ENCODE measurements at regions not wholly inside any gene's neighbourhood (a gene's known extent, or its start where the extent isn't known, plus 50 kb on each side); places are given as distances from the start of the nearest gene placed in this dataset.

- TF ChIP-seq CTCF (conservative IDR thresholded peaks at IDR 0.05; ENCODE audit: low read depth, low read length), result no peak
- TF ChIP-seq EZH2 (IDR thresholded peaks at IDR 0.05; ENCODE audit: low read length, unreplicated experiment), result no peak
- TF ChIP-seq EZH2phosphoT487 (IDR thresholded peaks at IDR 0.05; ENCODE audit: borderline replicate concordance, low read length), result no peak
Observed at GRCh38 chr4:116838609-116839008, 246.8 kb downstream of the TRAM1L1 start.

Data from PC-3 (cell line).